CD14-positive monocyte (primary cell): ENCODE measurements at regions not wholly inside any gene's neighbourhood (a gene's known extent, or its start where the extent isn't known, plus 50 kb on each side); places are given as distances from the start of the nearest gene placed in this dataset.

Experiments
- DNase-seq, 3 donors: peaks; one replicate each; pipeline ENCODE4 v3.0.0-alpha.2; 2011 to 2022
- H2AFZ ChIP-seq: 2 replicates; pipeline ENCODE4 v1.6.0; 2012; ENCODE audit warnings: mild to moderate bottlenecking, low read depth, low read length, inconsistent platforms; ENCODE audit not compliant: insufficient read depth, poor library complexity, severe bottlenecking
- H3K27ac ChIP-seq, 2 donors: 1 replicate in 1 of 2; 2 replicates in 1 of 2; pipeline ENCODE4 v1.5.1; 2012 to 2013; ENCODE audit warnings: low read length in 2 of 2, control low read depth in 1 of 2, inconsistent platforms in 1 of 2, low read depth in 1 of 2, mild to moderate bottlenecking in 1 of 2
- H3K27me3 ChIP-seq, 2 donors: one replicate each; pipeline versions ENCODE4 v1.6.0 to v1.6.1; 2011 to 2013; ENCODE audit warnings: low read length in 2 of 2; ENCODE audit not compliant: control insufficient read depth in 2 of 2, insufficient read depth in 2 of 2
- H3K36me3 ChIP-seq, 2 donors: replicated peaks in 1 of 2; 1 replicate in 1 of 2; 2 replicates in 1 of 2; pipeline versions ENCODE4 v1.5.1 to v1.6.1; 2012 to 2013; ENCODE audit warnings: low read length in 2 of 2, control low read depth in 1 of 2, inconsistent platforms in 1 of 2, mild to moderate bottlenecking in 1 of 2; ENCODE audit not compliant: insufficient read depth in 2 of 2, control insufficient read depth in 1 of 2
- H3K4me1 ChIP-seq, 2 donors: 1 replicate in 1 of 2; 2 replicates in 1 of 2; pipeline versions ENCODE4 v1.5.1 to v1.6.1; 2012 to 2013; ENCODE audit warnings: low read length in 2 of 2, control low read depth in 1 of 2, inconsistent platforms in 1 of 2, mild to moderate bottlenecking in 1 of 2, moderate library complexity in 1 of 2; ENCODE audit not compliant: insufficient read depth in 2 of 2, control insufficient read depth in 1 of 2
- H3K4me2 ChIP-seq: replicated peaks from 2 replicates; pipeline ENCODE3; 2012; ENCODE audit warnings: low read length, moderate library complexity, mild to moderate bottlenecking; ENCODE audit not compliant: poor library complexity, severe bottlenecking; ENCODE audit errors: extremely low read depth
- H3K4me3 ChIP-seq, 3 experiments: fragments of 200-600 bp in 1 of 3; sonication (generic) in 1 of 3; replicated peaks in 1 of 3; 1 replicate in 2 of 3; 2 replicates in 1 of 3; pipeline ENCODE4 v1.5.1; 2011 to 2013; ENCODE audit warnings: low read length in 3 of 3, mild to moderate bottlenecking in 3 of 3, control low read depth in 2 of 3, low read depth in 2 of 3, inconsistent platforms in 1 of 3, moderate library complexity in 1 of 3
- H3K79me2 ChIP-seq: 2 replicates; pipeline ENCODE4 v1.6.0; 2012; ENCODE audit warnings: mild to moderate bottlenecking, control low read depth, inconsistent platforms, low read length, moderate library complexity; ENCODE audit not compliant: insufficient read depth
- H3K9ac ChIP-seq: 2 replicates; pipeline ENCODE4 v1.6.0; 2017; ENCODE audit warnings: low read length, mild to moderate bottlenecking; ENCODE audit not compliant: insufficient read depth, poor library complexity, severe bottlenecking
- H3K9me3 ChIP-seq, 2 donors: replicated peaks in 1 of 2; 1 replicate in 1 of 2; 2 replicates in 1 of 2; pipeline versions ENCODE4 v1.5.1 to v1.6.1; 2012 to 2013; ENCODE audit warnings: low read length in 2 of 2, control low read depth in 1 of 2; ENCODE audit not compliant: control insufficient read depth in 1 of 2, insufficient read depth in 1 of 2
- H4K20me1 ChIP-seq: 2 replicates; pipeline ENCODE4 v1.6.0; 2012; ENCODE audit warnings: mild to moderate bottlenecking, low read length, control low read depth, moderate library complexity; ENCODE audit not compliant: insufficient read depth
- H3K27ac Mint-ChIP-seq, 7 donors: one replicate each; pipeline ENCODE4 v1.8.0; 2020; ENCODE audit warnings: mild to moderate bottlenecking in 7 of 7, mixed read lengths in 7 of 7, moderate library complexity in 6 of 7, inconsistent platforms in 2 of 7
- H3K27me3 Mint-ChIP-seq, 3 donors: one replicate each; pipeline ENCODE4 v1.8.0; 2021 to 2022; ENCODE audit warnings: low read depth in 3 of 3, mild to moderate bottlenecking in 3 of 3, mixed read lengths in 3 of 3, moderate library complexity in 3 of 3, inconsistent platforms in 1 of 3
- H3K36me3 Mint-ChIP-seq, 2 donors: one replicate each; pipeline ENCODE4 v1.8.0; 2020; ENCODE audit warnings: mixed read lengths in 2 of 2, inconsistent platforms in 1 of 2, mild to moderate bottlenecking in 1 of 2
- H3K4me1 Mint-ChIP-seq: one replicate; pipeline ENCODE4 v1.8.0; 2020; ENCODE audit warnings: mild to moderate bottlenecking, mixed read lengths
- H3K4me3 Mint-ChIP-seq, 2 donors: one replicate each; pipeline ENCODE4 v1.8.0; 2020; ENCODE audit warnings: mild to moderate bottlenecking in 2 of 2, mixed read lengths in 2 of 2, moderate library complexity in 1 of 2
- H3K9me3 Mint-ChIP-seq, 7 donors: one replicate each; pipeline ENCODE4 v1.8.0; 2020 to 2022; ENCODE audit warnings: mixed read lengths in 7 of 7, mild to moderate bottlenecking in 6 of 7, moderate library complexity in 6 of 7, inconsistent platforms in 2 of 7
- CTCF ChIP-seq: fragments of 200-600 bp; IDR thresholded peaks from one replicate; pipeline ENCODE4 v1.8.0; 2022; ENCODE audit warnings: antibody characterized with exemption, mild to moderate bottlenecking
- WGBS: methylation state at CpG from one replicate; pipeline ENCODE4 v1.1.5; 2013; ENCODE audit warnings: missing lambda C conversion rate; ENCODE audit not compliant: insufficient coverage; 5-methylcytosine and 5-hydroxymethylcytosine counted together
- intact Hi-C, 2 donors: fragments of 100-400 bp; cut with micrococcal nuclease; formaldehyde crosslinking; loops; one replicate each; pipeline versions ENCODE4 v1.15.0 to v1.15.1; 2023

- no peaks in the 10 kb centered on the region for H3K79me2 ChIP-seq
- no peak overlapping the region for H3K9ac ChIP-seq
- intact Hi-C loops = no loop called here
- H3K36me3 Mint-ChIP-seq = no peaks in the 10 kb centered on the region
- no peak for TF ChIP-seq CTCF
- no peak overlapping the region for H3K27ac Mint-ChIP-seq
- H2AFZ ChIP-seq = no peak overlapping the region
- H4K20me1 ChIP-seq = no peaks in the 10 kb centered on the region
- H3K27me3 Mint-ChIP-seq = peaks cover 0 to 1% (median 0%) of the 10 kb centered on the region in 3 donors
- H3K36me3 ChIP-seq = no peaks in the 10 kb centered on the region
- H3K4me1 ChIP-seq = no peaks in the 10 kb centered on the region
- no peak overlapping the region for H3K27ac ChIP-seq
- peaks cover 0 to 4% (median 0%) of the 10 kb centered on the region in 7 donors for H3K9me3 Mint-ChIP-seq
- H3K27me3 ChIP-seq = no peaks in the 10 kb centered on the region
- no peak for DNase-seq
- H3K4me2 ChIP-seq = no peak overlapping the region
- H3K4me1 Mint-ChIP-seq = no peaks in the 10 kb centered on the region
- no peaks in the 10 kb centered on the region for H3K9me3 ChIP-seq
- 34% methylated on average over 4 of the region's 5 CpGs for WGBS
- no peak overlapping the region for H3K4me3 Mint-ChIP-seq
- H3K4me3 ChIP-seq = no peak overlapping the region
Measured at GRCh38 chr20:7323957-7324356, 556.5 kb downstream of the BMP2 start.

- H3K4me1 ChIP-seq = no peaks in the 10 kb centered on the region
- no peak overlapping the region for H3K27ac Mint-ChIP-seq
- no peak overlapping the region for H3K4me3 ChIP-seq
- no peak overlapping the region for H3K4me2 ChIP-seq
- intact Hi-C loops = no loop called here
- no peak overlapping the region for H2AFZ ChIP-seq
- no peak for DNase-seq
- no peaks in the 10 kb centered on the region for H3K36me3 ChIP-seq
- H3K27me3 Mint-ChIP-seq = peaks cover 0 to 1% (median 0%) of the 10 kb centered on the region in 3 donors
- no peaks in the 10 kb centered on the region for H3K79me2 ChIP-seq
- H3K27ac ChIP-seq = no peak overlapping the region
- peaks cover 0 to 6% (median 0%) of the 10 kb centered on the region in 7 donors for H3K9me3 Mint-ChIP-seq
- no peaks in the 10 kb centered on the region for H3K36me3 Mint-ChIP-seq
- H4K20me1 ChIP-seq = no peaks in the 10 kb centered on the region
- no peaks in the 10 kb centered on the region for H3K27me3 ChIP-seq
- H3K9me3 ChIP-seq = no peaks in the 10 kb centered on the region
- H3K4me1 Mint-ChIP-seq = no peaks in the 10 kb centered on the region
- H3K4me3 Mint-ChIP-seq = no peak overlapping the region
- TF ChIP-seq CTCF = no peak
- H3K9ac ChIP-seq = no peak overlapping the region
Measured at GRCh38 chr20:7327810-7328209, 560.3 kb downstream of the BMP2 start.
